WTC11 (cell line): ENCODE measurements at regions not wholly inside any gene's neighbourhood (a gene's known extent, or its start where the extent isn't known, plus 50 kb on each side); places are given as distances from the start of the nearest gene placed in this dataset.

Source experiments
- CTCF ChIP-seq: fragments of 200-600 bp; IDR thresholded peaks from 2 replicates; pipeline ENCODE4 v1.8.0; 2022; ENCODE audit warnings: antibody characterized with exemption
- FOXK1 ChIP-seq: sonication (generic); formaldehyde crosslinking; IDR thresholded peaks from 2 replicates; pipeline ENCODE4 v1.8.0; 2022; ENCODE audit warnings: mild to moderate bottlenecking, moderate library complexity, missing genetic modification reagents
- NR3C1 ChIP-seq: sonication (generic); formaldehyde crosslinking; conservative IDR thresholded peaks from 2 replicates; pipeline ENCODE4 v1.8.1; 2023; ENCODE audit warnings: low read depth, mild to moderate bottlenecking, missing genetic modification reagents
- RELA ChIP-seq: sonication (generic); formaldehyde crosslinking; IDR thresholded peaks from 2 replicates; pipeline ENCODE4 v1.8.1; 2022; ENCODE audit warnings: missing genetic modification reagents, mild to moderate bottlenecking, borderline replicate concordance
- RORB ChIP-seq: fragments of 250-450 bp; sonication (Bioruptor Pico); IDR thresholded peaks from 2 replicates; pipeline ENCODE4 v1.9.0; 2021; ENCODE audit warnings: mild to moderate bottlenecking
- SP1 ChIP-seq: sonication (generic); formaldehyde crosslinking; conservative IDR thresholded peaks from 2 replicates; pipeline ENCODE4 v1.8.1; 2022; ENCODE audit warnings: missing genetic modification reagents
- TCF7 ChIP-seq: sonication (generic); formaldehyde crosslinking; IDR thresholded peaks from 2 replicates; pipeline ENCODE4 v1.8.0; 2022; ENCODE audit warnings: mild to moderate bottlenecking, low read depth, missing genetic modification reagents, moderate library complexity
- ZNF232 ChIP-seq: sonication (generic); formaldehyde crosslinking; IDR thresholded peaks from 2 replicates; pipeline ENCODE4 v1.8.0; 2022; ENCODE audit warnings: mild to moderate bottlenecking, missing genetic modification reagents

- TF ChIP-seq CTCF (no peak), ZNF232 (CRISPR knock-in tag) (no peak), RELA (CRISPR knock-in tag) (no peak), FOXK1 (no peak), NR3C1 (CRISPR knock-in tag) (no peak), RORB (CRISPR knock-in tag) (no peak), TCF7 (no peak), SP1 (CRISPR knock-in tag) (no peak)
Measured at GRCh38 chr3:157837336-157837735, 268.9 kb downstream of the SHOX2 start.
